ENCODE measurements at regions not wholly inside any gene's neighbourhood (a gene's known extent, or its start where the extent isn't known, plus 50 kb on each side); places are given as distances from the start of the nearest gene placed in this dataset.

DNA sequence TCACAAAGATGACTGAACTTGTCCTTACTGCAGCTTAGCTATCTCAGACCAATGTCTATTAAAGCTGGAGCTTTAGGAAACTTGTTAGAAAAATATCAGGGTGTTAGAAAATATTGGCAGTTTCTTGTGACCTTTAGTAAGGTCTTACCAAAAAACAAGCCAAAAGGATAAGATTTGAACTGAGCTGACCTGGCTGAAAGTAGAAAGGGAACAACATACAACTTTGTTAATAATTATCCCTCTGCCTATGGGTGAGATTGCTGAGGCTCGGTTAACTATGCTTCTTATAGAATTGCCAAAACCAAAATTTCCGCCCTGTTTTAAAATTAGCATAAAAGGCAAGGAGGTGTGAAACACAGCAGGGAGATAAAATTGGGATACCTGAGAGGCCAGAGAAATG is 73.8 kb downstream of the DHRS2 start:
- H3K4me1 ChIP-seq (ENCODE audit: insufficient read depth, low read length): no peaks in the 10 kb centered on the region
- H3K9me3 ChIP-seq (ENCODE audit: control insufficient read depth, low read depth, low read length): peaks cover 26% of the 10 kb centered on the region
- no peak overlapping the region for H2BK20ac ChIP-seq (ENCODE audit: low read depth, low read length, poor library complexity, severe bottlenecking)
- no peak overlapping the region for H4K5ac ChIP-seq (ENCODE audit: insufficient read length, low read depth, low read length)
- no peak overlapping the region for H3K9ac ChIP-seq (ENCODE audit: extremely low read depth, insufficient read length, low read length)
- H4K8ac ChIP-seq (replicated peaks; ENCODE audit: insufficient read length, low read depth, low read length): no peak overlapping the region
- no peak overlapping the region for H3K18ac ChIP-seq (ENCODE audit: insufficient read length, low read depth, low read length)
- peaks cover 47 to 82% of the 10 kb centered on the region in 2 experiments for H3K9me3 Mint-ChIP-seq
- H4K20me1 ChIP-seq (ENCODE audit: control insufficient read depth, insufficient read depth, insufficient read length): no peaks in the 10 kb centered on the region
- no peaks in the 10 kb centered on the region; the same call in 1 of the 2 replicates for H3K27me3 Mint-ChIP-seq (ENCODE audit: low read depth)
- no peaks in the 10 kb centered on the region for H3K4me1 Mint-ChIP-seq
- H2AK5ac ChIP-seq (ENCODE audit: insufficient read length, low read length): no peak overlapping the region
- no peak overlapping the region for H4K91ac ChIP-seq (ENCODE audit: insufficient read length, low read depth, low read length)
- no peaks in the 10 kb centered on the region for H3K79me1 ChIP-seq (ENCODE audit: insufficient read depth, low read depth, low read length, poor library complexity, severe bottlenecking)
- no peak overlapping the region for H3K56ac ChIP-seq (ENCODE audit: insufficient read length, low read depth, low read length)
- no CpG with 5 or more reads among the region's 2 CpGs for WGBS (ENCODE audit: extremely low coverage, insufficient read length, low lambda C conversion rate)
- H2BK120ac ChIP-seq (ENCODE audit: low read depth, low read length, poor library complexity, severe bottlenecking): no peak overlapping the region
- H2BK5ac ChIP-seq (ENCODE audit: insufficient read length, low read length): no peak overlapping the region
- H3K27me3 ChIP-seq (ENCODE audit: insufficient read depth, low read length): no peaks in the 10 kb centered on the region
- peaks cover 3 to 20% (median 6%) of the 10 kb centered on the region in 3 experiments; a peak in 5 of 7 replicates for H3K36me3 Mint-ChIP-seq (ENCODE audit: insufficient read depth in 1 of 3, low read depth in 3 of 3)
- H3T11ph ChIP-seq (ENCODE audit: low read length): no peak overlapping the region
- DNase-seq: no peak
- H3K14ac ChIP-seq (ENCODE audit: insufficient read depth, low read length): no peak overlapping the region
- no peak overlapping the region for H2AFZ ChIP-seq (ENCODE audit: low read length)
- TF ChIP-seq, protein P1, sequence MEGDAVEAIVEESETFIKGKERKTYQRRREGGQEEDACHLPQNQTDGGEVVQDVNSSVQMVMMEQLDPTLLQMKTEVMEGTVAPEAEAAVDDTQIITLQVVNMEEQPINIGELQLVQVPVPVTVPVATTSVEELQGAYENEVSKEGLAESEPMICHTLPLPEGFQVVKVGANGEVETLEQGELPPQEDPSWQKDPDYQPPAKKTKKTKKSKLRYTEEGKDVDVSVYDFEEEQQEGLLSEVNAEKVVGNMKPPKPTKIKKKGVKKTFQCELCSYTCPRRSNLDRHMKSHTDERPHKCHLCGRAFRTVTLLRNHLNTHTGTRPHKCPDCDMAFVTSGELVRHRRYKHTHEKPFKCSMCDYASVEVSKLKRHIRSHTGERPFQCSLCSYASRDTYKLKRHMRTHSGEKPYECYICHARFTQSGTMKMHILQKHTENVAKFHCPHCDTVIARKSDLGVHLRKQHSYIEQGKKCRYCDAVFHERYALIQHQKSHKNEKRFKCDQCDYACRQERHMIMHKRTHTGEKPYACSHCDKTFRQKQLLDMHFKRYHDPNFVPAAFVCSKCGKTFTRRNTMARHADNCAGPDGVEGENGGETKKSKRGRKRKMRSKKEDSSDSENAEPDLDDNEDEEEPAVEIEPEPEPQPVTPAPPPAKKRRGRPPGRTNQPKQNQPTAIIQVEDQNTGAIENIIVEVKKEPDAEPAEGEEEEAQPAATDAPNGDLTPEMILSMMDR (conservative IDR thresholded peaks at IDR 0.05): no peak
- no peak overlapping the region for H2BK12ac ChIP-seq (ENCODE audit: insufficient read length, low read depth, low read length)
- no peak overlapping the region for H3K4me2 ChIP-seq (ENCODE audit: insufficient read depth, insufficient read length, low read length)
- no peak overlapping the region for H3K23ac ChIP-seq (ENCODE audit: insufficient read length, low read depth, low read length)
- no peaks in the 10 kb centered on the region for H3K23me2 ChIP-seq (ENCODE audit: insufficient read length, low read depth, low read length, poor library complexity, severe bottlenecking)
- H3K79me2 ChIP-seq (ENCODE audit: insufficient read depth, low read length): no peaks in the 10 kb centered on the region
- no peak overlapping the region for H3K4ac ChIP-seq (ENCODE audit: low read depth, low read length)
- H3K4me3 Mint-ChIP-seq: no peak overlapping the region
- no peak overlapping the region for H2BK15ac ChIP-seq (ENCODE audit: low read depth, low read length)
- no peak overlapping the region for H3K27ac Mint-ChIP-seq
- H3K27ac ChIP-seq (ENCODE audit: insufficient read length, low read depth, low read length): no peak overlapping the region
